GM12878 (cell line): ENCODE measurements at regions not wholly inside any gene's neighbourhood (a gene's known extent, or its start where the extent isn't known, plus 50 kb on each side); places are given as distances from the start of the nearest gene placed in this dataset.

Source experiments
- ATF7 ChIP-seq: fragments of 450-650 bp; IDR thresholded peaks from 2 replicates; pipeline ENCODE4 v1.6.1; 2016; ENCODE audit warnings: low read depth, mild to moderate bottlenecking
- CHD4 ChIP-seq: fragments of 200-600 bp; sonication (generic); IDR thresholded peaks from 2 replicates; pipeline ENCODE4 v1.6.1; 2016; ENCODE audit warnings: mild to moderate bottlenecking
- CREB1 ChIP-seq: IDR thresholded peaks from 2 replicates; pipeline ENCODE4 v1.6.1; 2012; ENCODE audit warnings: low read depth, mild to moderate bottlenecking, inconsistent platforms
- ETV6 ChIP-seq, 2 experiments: fragments of 450-650 bp in 1 of 2; IDR thresholded peaks in 1 of 2; conservative IDR thresholded peaks in 1 of 2; 2 replicates each; pipeline ENCODE4 v1.6.1; 2014; ENCODE audit warnings: antibody characterized with exemption in 1 of 2, borderline replicate concordance in 1 of 2, low read depth in 1 of 2, mild to moderate bottlenecking in 1 of 2, moderate library complexity in 1 of 2
- MXI1 ChIP-seq: fragments of 150-350 bp; IDR thresholded peaks from 2 replicates; pipeline ENCODE4 v1.6.1; 2011; ENCODE audit warnings: low read depth, mild to moderate bottlenecking, inconsistent platforms, low read length, improper control_type of control experiment
- TCF7 ChIP-seq: IDR thresholded peaks from 2 replicates; pipeline ENCODE4 v1.6.1; 2014; ENCODE audit warnings: antibody characterized with exemption, borderline replicate concordance
- TF ChIP-seq, protein P1 (sequence below): IDR thresholded peaks from 2 replicates; pipeline ENCODE4 v1.6.1; 2012; ENCODE audit warnings: low read depth, low read length, improper control_type of control experiment

DNA sequence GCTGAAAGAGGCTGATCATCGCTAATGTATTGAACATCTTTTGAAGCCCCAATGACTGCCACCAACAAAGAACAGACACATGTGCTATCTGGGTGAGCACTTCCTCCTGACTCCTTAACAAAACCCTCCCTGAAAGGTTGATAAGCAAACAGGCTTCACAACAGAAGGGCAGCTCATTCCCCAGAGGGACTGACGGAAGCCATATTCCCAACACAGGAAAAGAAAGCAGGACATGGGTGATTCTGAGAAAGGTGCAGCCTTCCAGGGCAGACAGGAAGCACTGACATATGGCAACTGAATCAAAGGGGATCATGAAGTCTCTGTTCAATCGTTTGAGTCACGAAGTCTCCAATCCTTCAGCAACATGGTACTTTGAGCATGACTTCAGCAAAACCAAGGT, 929.0 kb downstream of the MCTP2 start:
- TF ChIP-seq CHD4, result no peak
- no peak for TF ChIP-seq TCF7
- no peak for TF ChIP-seq MXI1
- TF ChIP-seq, protein P1, sequence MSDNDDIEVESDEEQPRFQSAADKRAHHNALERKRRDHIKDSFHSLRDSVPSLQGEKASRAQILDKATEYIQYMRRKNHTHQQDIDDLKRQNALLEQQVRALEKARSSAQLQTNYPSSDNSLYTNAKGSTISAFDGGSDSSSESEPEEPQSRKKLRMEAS, result no peak
- TF ChIP-seq ATF7, result no peak
- TF ChIP-seq ETV6 (conservative IDR thresholded peaks at IDR 0.05 in 1 of 2, IDR thresholded peaks at IDR 0.05 in 1 of 2; ENCODE audit: borderline replicate concordance in 1 of 2, low read depth in 1 of 2), result no peak
- TF ChIP-seq CREB1, result no peak
